ENCODE measurements at regions not wholly inside any gene's neighbourhood (a gene's known extent, or its start where the extent isn't known, plus 50 kb on each side); places are given as distances from the start of the nearest gene placed in this dataset.

- H3K27me3 ChIP-seq (ENCODE audit: control insufficient read depth, insufficient read depth, low read length), result peaks cover 2% of the 10 kb centered on the region
- H3K36me3 ChIP-seq (ENCODE audit: control insufficient read depth, insufficient read depth, low read length), result no peaks in the 10 kb centered on the region
- DNase-seq (ENCODE audit: low read depth), result no peak
- no peak overlapping the region for H3K4me3 ChIP-seq (ENCODE audit: low read depth, low read length)
- no peak for TF ChIP-seq CTCF (IDR thresholded peaks at IDR 0.05; ENCODE audit: insufficient read depth, low read length, poor library complexity, severe bottlenecking)
Measured at GRCh38 chr9:82216435-82216834, 227.9 kb downstream of the SPATA31D1 start.

- Histone ChIP-seq H3K27me3 (ENCODE audit: control insufficient read depth, insufficient read depth, low read length) (no peaks in the 10 kb centered on the region), H3K4me3 (ENCODE audit: low read depth, low read length) (no peak overlapping the region), H3K36me3 (ENCODE audit: control insufficient read depth, insufficient read depth, low read length) (no peaks in the 10 kb centered on the region)
- no peak for DNase-seq (ENCODE audit: low read depth)
- no peak for TF ChIP-seq CTCF (IDR thresholded peaks at IDR 0.05; ENCODE audit: insufficient read depth, low read length, poor library complexity, severe bottlenecking)
Measured at GRCh38 chr9:82223442-82223841, 234.9 kb downstream of the SPATA31D1 start.

DNA sequence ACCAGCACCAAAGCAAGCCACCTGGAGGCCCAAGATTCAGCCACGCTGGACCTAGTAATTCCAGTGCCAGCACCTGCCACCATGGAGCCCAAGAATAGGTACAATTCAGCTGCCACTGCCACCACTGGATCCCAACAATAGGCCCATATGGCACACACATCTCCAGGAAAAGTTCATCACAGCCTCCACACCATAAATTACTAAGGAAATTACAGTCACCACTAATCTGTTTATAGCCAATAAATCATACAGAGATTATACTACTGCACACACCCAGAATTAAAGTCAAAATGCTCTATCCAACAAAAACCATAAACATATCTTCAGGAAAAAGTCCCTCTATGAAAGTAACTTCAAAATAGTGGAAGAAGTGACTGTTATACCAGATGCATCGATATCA is 242.8 kb downstream of the SPATA31D1 start:
- no peaks in the 10 kb centered on the region for H3K27me3 ChIP-seq (ENCODE audit: control insufficient read depth, insufficient read depth, low read length)
- H3K36me3 ChIP-seq (ENCODE audit: control insufficient read depth, insufficient read depth, low read length), result no peaks in the 10 kb centered on the region
- no peak for TF ChIP-seq CTCF (IDR thresholded peaks at IDR 0.05; ENCODE audit: insufficient read depth, low read length, poor library complexity, severe bottlenecking)
- no peak overlapping the region for H3K4me3 ChIP-seq (ENCODE audit: low read depth, low read length)
- DNase-seq (ENCODE audit: low read depth), result no peak

DNA sequence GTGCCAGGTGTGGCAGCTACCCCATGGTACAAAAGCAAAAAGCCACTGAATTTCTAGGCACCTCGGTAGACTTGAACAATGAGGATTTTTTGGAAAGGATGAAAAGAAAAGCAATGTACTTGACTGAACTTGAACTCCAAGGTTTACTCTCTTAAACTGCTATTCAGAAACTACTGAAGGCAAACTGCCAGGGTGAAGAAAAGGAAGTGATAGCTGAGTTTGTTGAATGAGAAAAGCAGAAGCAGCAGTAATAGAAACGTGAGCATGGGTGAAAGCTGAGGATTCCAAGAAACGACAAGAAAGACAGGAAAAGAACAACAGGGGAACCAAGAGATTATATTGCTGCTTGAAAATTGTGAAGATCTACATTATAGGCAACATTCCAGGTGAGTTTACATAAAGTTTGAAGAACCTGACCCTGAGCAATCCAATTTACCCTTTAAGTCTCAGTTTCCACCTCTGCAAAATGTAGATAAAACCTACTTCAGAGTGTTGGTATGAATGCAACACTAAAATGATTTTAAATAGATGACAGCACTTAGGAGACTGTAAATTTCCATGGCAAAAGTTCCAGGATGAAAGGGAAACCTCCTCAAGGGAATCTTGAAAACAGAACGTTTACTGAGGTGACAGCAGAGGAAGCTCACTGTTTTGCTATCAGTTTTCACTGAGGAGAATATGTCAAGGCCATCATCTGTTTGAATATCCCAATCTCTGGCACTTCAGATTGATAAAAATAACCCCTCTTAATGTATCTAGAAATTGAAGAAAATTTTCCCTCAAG is 245.8 kb downstream of the SPATA31D1 start:
- no peak for DNase-seq (ENCODE audit: low read depth)
- H3K27me3 ChIP-seq (ENCODE audit: control insufficient read depth, insufficient read depth, low read length), result no peaks in the 10 kb centered on the region
- H3K4me3 ChIP-seq (ENCODE audit: low read depth, low read length), result no peak overlapping the region
- no peak for TF ChIP-seq CTCF (IDR thresholded peaks at IDR 0.05; ENCODE audit: insufficient read depth, low read length, poor library complexity, severe bottlenecking)
- H3K36me3 ChIP-seq (ENCODE audit: control insufficient read depth, insufficient read depth, low read length), result no peaks in the 10 kb centered on the region

DNA sequence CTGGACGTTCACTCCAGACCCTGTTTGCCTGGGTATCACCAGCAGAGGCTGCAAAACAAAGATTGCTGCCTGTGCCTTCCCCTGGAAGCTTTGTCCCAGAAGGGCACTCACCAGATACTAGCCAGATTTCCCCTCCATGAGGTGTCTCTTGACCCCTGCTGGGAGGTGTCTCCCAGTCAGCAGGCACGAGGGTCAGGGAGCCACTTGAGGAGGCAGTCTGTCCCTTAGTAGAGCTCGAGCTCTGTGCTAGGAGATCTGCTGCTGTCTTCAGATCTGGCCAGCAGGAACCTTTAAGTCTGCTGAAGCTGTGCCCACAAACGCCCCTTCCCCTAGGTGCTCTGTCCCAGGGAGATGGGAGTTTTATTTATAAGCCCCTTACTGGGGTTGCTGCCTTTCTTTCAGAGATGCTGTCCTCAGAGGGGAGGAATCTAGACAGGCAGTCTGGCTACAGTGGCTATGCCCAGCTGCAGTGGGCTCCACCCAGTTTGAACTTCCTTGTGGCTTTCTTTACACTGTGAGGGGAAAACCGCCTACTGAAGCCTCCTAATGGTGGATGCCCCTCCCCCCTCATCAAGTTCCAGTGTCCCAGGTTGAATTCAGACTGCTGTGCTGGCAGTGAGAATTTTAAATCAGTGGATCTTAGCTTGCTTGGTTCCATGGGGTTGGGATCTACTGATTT is 253.9 kb downstream of the SPATA31D1 start:
- DNase-seq (ENCODE audit: low read depth), result no peak
- H3K36me3 ChIP-seq (ENCODE audit: control insufficient read depth, insufficient read depth, low read length), result no peaks in the 10 kb centered on the region
- no peak for TF ChIP-seq CTCF (IDR thresholded peaks at IDR 0.05; ENCODE audit: insufficient read depth, low read length, poor library complexity, severe bottlenecking)
- no peaks in the 10 kb centered on the region for H3K27me3 ChIP-seq (ENCODE audit: control insufficient read depth, insufficient read depth, low read length)
- no peak overlapping the region for H3K4me3 ChIP-seq (ENCODE audit: low read depth, low read length)
